GM18505 (cell line): ENCODE measurements at regions not wholly inside any gene's neighbourhood (a gene's known extent, or its start where the extent isn't known, plus 50 kb on each side); places are given as distances from the start of the nearest gene placed in this dataset.
"Not testable (repeated sequence)": the region's sequence is repeated elsewhere in the genome, so short reads cannot be mapped to it uniquely, and the experiment has no call there.

Experiments used
- ATAC-seq: cut with Tn5 transposase; IDR thresholded peaks from one replicate; pipeline ENCODE4 v1.9.1; 2021; ENCODE audit not compliant: unreplicated experiment
- POLR2A ChIP-seq: IDR thresholded peaks from 4 replicates; pipeline ENCODE4 v1.6.1; 2011; ENCODE audit warnings: borderline replicate concordance; ENCODE audit not compliant: insufficient read depth, insufficient read length; ENCODE audit errors: extremely low read depth

DNA sequence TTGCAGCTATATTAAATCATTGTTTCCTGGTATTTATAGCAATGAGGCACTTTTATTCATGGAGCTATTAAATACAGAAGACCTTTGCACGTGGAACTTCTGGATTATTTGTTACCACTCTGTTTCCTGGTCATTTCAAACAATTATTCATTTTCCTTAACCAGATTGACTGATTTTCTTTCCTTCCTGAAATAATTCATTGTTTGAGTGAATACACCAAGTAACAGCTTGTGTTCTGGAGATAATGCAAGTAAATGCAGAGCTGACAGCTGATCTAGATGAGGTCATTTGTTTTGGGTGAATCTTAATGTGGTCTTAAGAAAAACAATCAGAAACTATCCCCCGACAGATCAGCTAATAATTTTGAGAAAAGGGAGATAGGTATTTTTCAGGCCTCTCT lies 497.7 kb downstream of the KIF20B start:
- no peak for TF ChIP-seq POLR2A
- no peak for ATAC-seq

DNA sequence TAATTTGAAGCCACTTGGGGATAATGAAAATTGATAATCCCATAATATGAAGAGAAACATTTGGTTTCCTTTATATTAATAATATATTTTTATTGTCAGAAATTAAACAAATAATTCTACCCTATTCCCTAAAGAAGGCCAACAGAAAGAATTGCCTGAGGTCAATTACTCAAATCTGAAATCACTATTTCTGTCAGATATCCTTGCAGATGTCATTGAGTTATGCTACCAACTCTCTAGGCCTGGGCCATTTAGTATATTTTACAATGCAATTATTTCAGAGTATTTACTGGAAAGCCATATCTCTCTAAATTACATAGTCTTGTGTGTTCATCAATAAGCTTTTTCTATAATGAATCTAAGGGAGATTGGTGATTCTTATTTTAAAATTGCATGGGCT lies 498.1 kb downstream of the KIF20B start:
- no peak for ATAC-seq
- no peak for TF ChIP-seq POLR2A

DNA sequence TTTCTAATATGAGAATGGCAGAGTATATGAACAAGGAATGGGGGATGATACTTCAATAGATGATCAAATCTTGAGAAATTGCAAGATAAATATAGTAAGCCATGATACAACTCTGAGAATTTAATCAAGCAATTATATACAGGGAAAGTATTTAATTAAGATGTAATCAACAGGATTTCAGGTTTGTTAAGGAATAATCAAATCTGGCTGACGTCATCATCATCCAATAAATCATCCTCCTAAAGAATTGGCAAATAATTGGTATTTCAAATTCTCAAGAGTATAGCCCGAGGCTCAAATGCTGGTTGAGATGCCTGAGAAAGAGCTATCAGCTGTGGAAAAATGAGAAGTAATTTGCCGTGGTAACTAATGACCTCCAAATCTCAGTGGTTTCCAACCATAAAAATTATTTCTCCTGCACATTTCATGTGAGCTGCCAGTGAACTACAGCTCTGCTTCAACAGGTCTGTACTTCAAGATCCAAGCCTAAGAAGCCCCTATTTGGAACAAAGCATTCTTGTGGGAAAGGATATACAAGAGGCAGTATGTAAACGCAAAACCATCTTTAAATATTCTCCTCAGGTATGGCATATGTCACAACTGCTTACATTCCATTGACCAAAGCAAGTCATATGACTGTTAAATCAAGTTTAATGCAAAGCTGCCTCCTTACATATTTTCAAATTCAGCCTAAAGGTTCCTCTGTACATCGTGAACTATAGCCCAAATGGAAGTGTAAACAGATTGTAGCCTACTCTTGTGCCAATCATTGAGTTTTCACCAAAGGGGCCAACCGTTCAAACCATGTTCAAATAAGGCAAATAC lies 503.0 kb downstream of the KIF20B start:
- ATAC-seq = no peak
- no peak for TF ChIP-seq POLR2A

DNA sequence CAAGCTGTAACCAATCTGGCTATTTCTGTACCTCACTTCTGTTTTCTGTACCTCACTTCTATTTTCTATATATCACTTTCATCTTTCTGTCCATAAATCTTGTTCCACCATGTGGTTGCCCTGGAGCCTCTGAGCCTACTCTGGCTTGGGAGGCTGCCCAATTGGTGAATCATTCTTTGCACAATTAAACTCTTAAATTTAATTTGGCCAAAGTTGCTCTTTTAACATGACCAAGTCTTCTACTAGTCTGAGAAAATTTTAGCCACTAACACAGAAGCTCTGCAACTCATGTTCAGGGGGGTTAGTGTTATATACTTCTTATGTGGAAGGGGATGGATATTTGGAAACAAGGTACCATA lies 503.5 kb downstream of the KIF20B start:
- TF ChIP-seq POLR2A = no peak
- ATAC-seq = no peak

DNA sequence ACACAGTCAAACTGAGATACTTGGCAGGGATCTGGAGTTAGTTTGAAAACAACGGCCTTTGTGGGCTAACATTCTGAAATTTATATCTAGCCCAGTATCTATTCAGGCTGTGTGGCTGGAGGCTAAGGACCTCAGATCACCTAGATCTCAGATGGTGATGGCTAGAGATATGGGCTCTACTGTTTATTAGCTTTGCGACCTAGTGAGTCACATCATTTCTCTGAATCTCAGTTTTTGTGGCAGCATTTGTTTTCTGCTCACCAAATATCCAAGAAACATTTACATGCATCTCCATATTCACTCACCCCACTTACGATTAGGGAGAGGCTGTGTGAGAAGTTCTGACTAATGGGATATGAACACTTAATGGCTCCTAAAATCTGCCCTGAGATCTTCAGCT lies 503.9 kb downstream of the KIF20B start:
- TF ChIP-seq POLR2A = no peak
- no peak for ATAC-seq

DNA sequence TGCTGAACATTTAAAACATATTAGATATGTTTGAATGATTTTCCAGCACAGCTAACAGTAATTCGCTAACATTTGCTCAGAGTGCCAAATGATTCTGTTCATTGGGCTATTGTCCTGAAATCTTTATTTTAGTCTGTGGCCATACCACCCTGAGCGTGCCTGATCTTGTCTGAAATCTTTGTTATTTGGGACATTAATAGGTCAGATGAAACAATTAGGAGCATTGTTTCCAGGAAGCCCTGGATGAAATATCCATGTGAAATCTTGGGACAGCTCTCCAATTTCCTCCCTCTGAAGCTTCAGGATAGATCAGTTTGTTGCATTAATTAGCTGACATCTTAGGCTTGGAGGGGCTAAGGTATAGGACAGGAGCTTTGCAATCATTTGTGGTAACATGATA lies 512.0 kb downstream of the KIF20B start:
- no peak for ATAC-seq
- no peak for TF ChIP-seq POLR2A

DNA sequence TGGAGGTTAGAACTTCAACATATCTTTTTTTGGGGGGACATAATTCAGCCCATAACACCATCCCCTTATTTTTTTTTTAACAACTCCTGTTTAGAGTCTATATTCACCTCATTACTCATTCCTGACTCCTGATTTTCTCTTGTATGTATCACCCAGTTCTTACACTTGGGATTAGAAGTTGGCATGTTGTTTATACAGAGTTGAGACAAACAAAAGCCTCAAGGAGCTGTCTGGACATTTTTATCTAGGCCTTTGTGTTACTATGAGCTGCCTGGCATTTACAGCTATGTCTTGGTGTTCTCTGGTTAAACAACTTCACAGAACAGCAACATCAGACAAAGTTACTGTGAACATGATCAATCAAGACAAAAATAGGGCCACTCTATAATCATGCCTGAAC lies 517.5 kb downstream of the KIF20B start:
- no peak for ATAC-seq
- no peak for TF ChIP-seq POLR2A

DNA sequence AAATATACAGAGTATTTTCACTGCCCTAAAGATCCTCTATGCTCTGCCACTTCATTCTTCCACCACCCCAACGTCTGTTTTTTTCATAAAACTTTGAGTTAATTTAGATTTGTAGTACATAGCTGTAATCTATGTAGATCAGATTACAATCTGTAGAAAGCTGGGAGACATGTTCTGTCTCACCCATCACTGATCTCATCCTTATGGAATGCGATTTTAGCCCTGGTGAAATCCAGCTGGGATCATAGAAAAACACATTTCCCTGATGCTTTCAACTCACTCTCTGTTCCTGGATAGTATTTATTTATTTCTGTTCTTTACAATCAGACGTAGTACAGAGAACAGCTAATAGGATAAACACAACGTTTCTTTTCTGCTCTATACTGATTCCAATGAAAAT lies 521.0 kb downstream of the KIF20B start:
- ATAC-seq = no peak
- TF ChIP-seq POLR2A = no peak

DNA sequence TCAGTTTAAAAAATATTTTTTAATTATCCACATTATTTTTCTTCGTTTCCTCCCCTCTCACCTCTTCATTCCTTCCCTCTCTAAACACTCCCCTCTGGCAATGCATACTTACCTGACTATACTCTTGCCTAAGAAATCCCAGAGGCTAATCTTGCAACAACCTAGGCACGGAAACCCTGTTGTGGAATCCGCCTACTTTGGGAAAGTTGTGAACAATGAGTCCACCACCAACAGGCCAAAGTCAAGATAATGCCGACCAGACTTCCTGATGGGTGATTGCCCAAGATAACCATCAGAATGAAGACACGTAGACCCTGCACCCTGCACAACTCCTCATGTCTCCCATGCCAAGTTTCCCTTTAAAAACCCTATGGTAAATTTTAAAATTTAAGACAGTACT lies 521.5 kb downstream of the KIF20B start:
- ATAC-seq = no peak
- TF ChIP-seq POLR2A = no peak

DNA sequence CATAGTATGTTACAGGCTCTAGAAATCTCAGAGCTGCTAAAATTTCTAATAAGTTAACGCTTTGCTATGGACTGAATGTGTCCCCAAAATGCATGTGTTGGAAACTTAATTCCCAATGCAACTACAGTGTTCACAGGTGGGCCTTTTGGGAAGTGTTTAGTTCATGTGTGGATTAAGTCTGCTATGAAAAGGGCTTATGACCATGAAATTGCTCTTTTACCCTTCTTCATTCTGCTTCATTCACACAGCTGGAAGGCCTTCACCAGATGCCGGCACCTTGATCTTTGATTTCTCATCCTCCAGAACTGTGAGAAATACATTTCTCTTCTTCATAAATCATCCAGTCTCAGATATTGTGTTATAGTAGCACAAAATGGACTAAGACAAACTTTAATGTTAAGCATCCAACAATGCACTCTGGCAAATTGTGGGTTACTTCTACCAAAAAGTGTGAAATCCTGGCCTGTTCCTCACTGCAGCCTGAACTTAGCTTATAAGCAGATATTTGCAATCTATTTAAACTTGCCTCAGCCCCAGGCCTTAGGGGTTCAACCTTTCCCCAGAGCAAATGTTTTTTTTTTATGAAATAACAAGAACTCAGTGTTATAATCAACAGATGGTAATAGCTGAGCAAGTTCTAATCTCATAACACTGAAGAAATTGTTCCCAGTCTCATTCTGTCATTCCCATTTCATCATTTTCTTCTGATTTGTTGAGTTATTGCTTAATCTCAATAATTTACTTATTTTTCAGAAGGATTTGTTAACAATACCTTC lies 523.6 kb downstream of the KIF20B start:
- ATAC-seq = no peak
- TF ChIP-seq POLR2A = no peak

DNA sequence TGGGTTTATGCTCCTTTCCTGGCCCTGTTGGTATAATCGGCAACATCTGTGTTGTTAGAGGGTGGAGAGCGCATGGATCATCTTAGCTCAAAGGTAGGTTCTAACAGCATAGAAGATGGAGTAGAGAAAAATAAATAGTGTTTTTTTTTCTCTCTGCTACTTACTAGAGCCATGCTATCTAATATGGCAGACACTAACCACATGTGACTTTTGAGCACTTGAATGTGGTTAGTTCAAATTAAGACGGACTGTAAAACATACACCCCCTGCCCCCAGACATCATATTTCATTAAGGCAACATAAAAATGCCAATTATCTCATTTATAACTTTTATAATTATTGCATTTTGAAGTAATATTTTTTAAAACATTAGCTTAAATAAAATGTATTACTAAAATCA lies 525.1 kb downstream of the KIF20B start:
- TF ChIP-seq POLR2A = no peak
- ATAC-seq = no peak

DNA sequence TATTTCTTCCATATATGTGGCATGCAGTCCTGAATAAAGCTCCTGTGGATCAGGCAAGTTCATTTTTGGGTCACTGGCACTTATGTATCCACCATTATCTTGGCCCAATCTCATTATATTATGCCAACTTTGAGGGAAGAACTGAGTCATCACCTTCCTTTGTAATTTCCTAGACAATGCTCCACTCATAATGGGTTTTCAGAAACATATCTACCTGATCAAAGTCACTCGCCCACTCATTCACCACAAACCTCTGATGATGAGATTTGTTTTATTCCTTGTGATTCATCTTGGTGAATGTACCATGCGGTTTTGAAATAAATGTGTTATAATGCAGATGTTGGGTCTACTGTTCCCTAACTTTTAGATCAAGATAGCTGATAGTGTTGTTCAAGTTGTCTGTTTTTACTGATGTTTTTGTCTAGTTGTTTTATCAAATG lies 525.8 kb downstream of the KIF20B start:
- TF ChIP-seq POLR2A = no peak
- no peak for ATAC-seq

DNA sequence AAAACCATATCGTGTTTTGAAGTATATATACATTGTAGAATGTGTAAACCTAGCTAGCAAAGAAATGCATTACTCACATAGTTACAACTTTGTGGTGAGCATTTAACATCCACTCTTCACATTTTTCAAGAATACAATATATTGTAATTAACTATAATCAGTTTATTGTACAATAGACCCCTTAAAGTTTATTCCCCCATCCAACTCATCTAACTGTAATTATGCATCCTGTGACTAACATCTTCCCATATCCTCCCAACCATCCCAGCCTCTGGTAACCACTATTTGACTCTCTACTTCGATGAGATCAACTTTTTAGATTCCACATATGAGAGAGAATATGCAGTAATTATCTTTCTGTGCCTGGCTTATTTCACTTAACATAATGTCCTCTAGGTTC lies 526.4 kb downstream of the KIF20B start:
- no peak for ATAC-seq
- TF ChIP-seq POLR2A = no peak

DNA sequence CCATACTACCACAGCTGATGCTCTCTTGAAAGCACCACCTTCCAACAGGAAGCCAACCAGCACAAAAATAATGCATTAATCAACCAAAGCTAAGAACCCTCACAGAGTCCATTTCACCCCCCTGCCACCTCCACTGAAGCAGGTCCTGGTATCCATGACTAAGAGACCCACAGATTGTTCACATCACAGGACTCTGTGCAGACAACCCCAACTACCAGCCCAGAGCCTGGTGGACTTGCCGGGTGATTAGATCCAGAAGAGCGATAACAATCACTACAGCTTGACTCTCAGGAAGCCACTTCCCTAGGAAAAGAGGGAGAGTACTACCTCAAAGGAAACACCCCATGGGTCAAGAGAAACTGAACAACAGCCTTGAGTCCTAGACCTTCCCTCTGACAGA lies 528.1 kb downstream of the KIF20B start:
- TF ChIP-seq POLR2A = no peak
- no peak for ATAC-seq

DNA sequence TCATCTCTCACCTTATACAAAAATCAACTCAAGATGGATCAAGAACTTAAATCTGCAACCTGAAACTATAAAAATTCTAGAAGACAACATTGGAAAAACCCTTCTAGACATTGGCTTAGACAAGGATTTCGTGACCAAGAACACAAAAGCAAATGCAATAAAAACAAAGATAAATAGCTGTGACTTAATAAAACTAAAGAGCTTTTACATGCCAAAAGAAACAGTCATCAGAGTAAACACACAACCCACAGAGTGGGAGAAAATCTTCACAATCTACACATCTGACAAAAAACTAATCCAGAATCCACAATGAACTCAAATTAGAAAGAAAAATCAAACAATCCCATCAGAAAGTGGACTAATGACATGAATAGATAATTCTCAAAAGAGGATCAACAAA lies 532.4 kb downstream of the KIF20B start:
- not testable (repeated sequence) for ATAC-seq
